ENCODE measurements at regions not wholly inside any gene's neighbourhood (a gene's known extent, or its start where the extent isn't known, plus 50 kb on each side); places are given as distances from the start of the nearest gene placed in this dataset.

- Histone ChIP-seq H3K9ac (ENCODE audit: extremely low read depth, low read length, poor library complexity, severe bottlenecking) (no peak overlapping the region), H3K36me3 (ENCODE audit: control insufficient read depth, insufficient read depth, low read length) (no peaks in the 10 kb centered on the region), H3K27me3 (ENCODE audit: control insufficient read depth, insufficient read depth, low read length, poor library complexity, severe bottlenecking) (no peaks in the 10 kb centered on the region), H3K9me3 (ENCODE audit: control insufficient read depth, low read length) (no peaks in the 10 kb centered on the region), H3K27ac (ENCODE audit: low read depth, low read length) (no peak overlapping the region), H3K4me3 (ENCODE audit: low read length) (no peak overlapping the region), H3K4me1 (ENCODE audit: control insufficient read depth, insufficient read depth, low read length) (no peaks in the 10 kb centered on the region)
- Mint-ChIP-seq H3K27me3 (ENCODE audit: insufficient read depth) (no peaks in the 10 kb centered on the region), H3K27ac (no peak overlapping the region), H3K9me3 (no peaks in the 10 kb centered on the region), H3K4me1 (peaks cover 6% of the 10 kb centered on the region), H3K36me3 (ENCODE audit: low read depth) (no peaks in the 10 kb centered on the region), H3K4me3 (no peak overlapping the region)
- TF ChIP-seq CTCF (conservative IDR thresholded peaks at IDR 0.05), result no peak
- no peak for DNase-seq
Observed at GRCh38 chr3:64961301-64961700, 273.5 kb upstream of the ADAMTS9 start.

- WGBS, 2 experiments (ENCODE audit: insufficient coverage in 1 of 2, insufficient read length in 1 of 2), result 80 to 95% methylated on average over 1 to 3 of the region's 3 CpGs
- H3K9me3 ChIP-seq (ENCODE audit: control insufficient read depth, low read length), result no peaks in the 10 kb centered on the region
- no peak overlapping the region for H3K27ac ChIP-seq (ENCODE audit: low read depth, low read length)
- H3K27me3 Mint-ChIP-seq (ENCODE audit: insufficient read depth), result no peaks in the 10 kb centered on the region
- H3K4me3 Mint-ChIP-seq, result no peak overlapping the region
- H3K4me1 Mint-ChIP-seq, result peaks cover 6% of the 10 kb centered on the region
- no peaks in the 10 kb centered on the region for H3K36me3 ChIP-seq (ENCODE audit: control insufficient read depth, insufficient read depth, low read length)
- H3K27ac Mint-ChIP-seq, result no peak overlapping the region
- H3K27me3 ChIP-seq (ENCODE audit: control insufficient read depth, insufficient read depth, low read length, poor library complexity, severe bottlenecking), result no peaks in the 10 kb centered on the region
- H3K9ac ChIP-seq (ENCODE audit: extremely low read depth, low read length, poor library complexity, severe bottlenecking), result no peak overlapping the region
- H3K9me3 Mint-ChIP-seq, result no peaks in the 10 kb centered on the region
- no peak for DNase-seq
- H3K4me1 ChIP-seq (ENCODE audit: control insufficient read depth, insufficient read depth, low read length), result no peaks in the 10 kb centered on the region
- no peaks in the 10 kb centered on the region for H3K36me3 Mint-ChIP-seq (ENCODE audit: low read depth)
- no peak overlapping the region for H3K4me3 ChIP-seq (ENCODE audit: low read length)
- TF ChIP-seq CTCF (conservative IDR thresholded peaks at IDR 0.05), result no peak
Observed at GRCh38 chr3:64958199-64958843, 270.5 kb upstream of the ADAMTS9 start.

GRCh38 chr3:64957408-64958198 lies 269.8 kb upstream of the ADAMTS9 start:
- Mint-ChIP-seq H3K9me3 (no peaks in the 10 kb centered on the region), H3K27me3 (ENCODE audit: insufficient read depth) (no peaks in the 10 kb centered on the region), H3K36me3 (ENCODE audit: low read depth) (no peaks in the 10 kb centered on the region), H3K4me3 (no peak overlapping the region), H3K4me1 (peaks cover 6% of the 10 kb centered on the region), H3K27ac (no peak overlapping the region)
- Histone ChIP-seq H3K27ac (ENCODE audit: low read depth, low read length) (no peak overlapping the region), H3K9ac (ENCODE audit: extremely low read depth, low read length, poor library complexity, severe bottlenecking) (no peak overlapping the region), H3K36me3 (ENCODE audit: control insufficient read depth, insufficient read depth, low read length) (no peaks in the 10 kb centered on the region), H3K4me3 (ENCODE audit: low read length) (no peak overlapping the region), H3K9me3 (ENCODE audit: control insufficient read depth, low read length) (no peaks in the 10 kb centered on the region), H3K4me1 (ENCODE audit: control insufficient read depth, insufficient read depth, low read length) (no peaks in the 10 kb centered on the region), H3K27me3 (ENCODE audit: control insufficient read depth, insufficient read depth, low read length, poor library complexity, severe bottlenecking) (no peaks in the 10 kb centered on the region)
- TF ChIP-seq CTCF (conservative IDR thresholded peaks at IDR 0.05), result no peak
- DNase-seq, result no peak
- WGBS, 2 experiments (ENCODE audit: insufficient coverage in 1 of 2, insufficient read length in 1 of 2), result 91 to 97% methylated on average over 6 of the region's 6 CpGs

Data from endodermal cell (in vitro differentiated cells).